ENCODE measurements at regions not wholly inside any gene's neighbourhood (a gene's known extent, or its start where the extent isn't known, plus 50 kb on each side); places are given as distances from the start of the nearest gene placed in this dataset.

DNA sequence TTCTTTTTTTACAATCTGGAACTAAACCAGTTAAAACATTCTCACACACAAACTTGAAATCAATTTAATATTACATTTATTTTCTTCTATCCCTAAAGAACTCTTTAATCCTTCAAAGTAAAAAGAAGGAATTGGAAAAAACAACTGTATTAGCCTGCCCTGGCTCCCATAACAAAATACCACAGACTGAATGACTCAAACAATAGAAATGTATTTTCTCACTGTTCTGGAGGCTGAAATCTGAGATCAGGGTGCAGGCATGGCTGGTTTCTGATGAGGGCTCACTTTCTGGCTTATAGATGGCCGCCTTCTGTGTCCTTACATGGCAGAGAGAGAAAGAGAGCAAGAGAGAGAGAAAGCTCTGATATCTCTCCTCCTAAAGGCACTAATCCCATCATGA, 149.4 kb downstream of the PDGFRA start:
- TF ChIP-seq, protein P1, sequence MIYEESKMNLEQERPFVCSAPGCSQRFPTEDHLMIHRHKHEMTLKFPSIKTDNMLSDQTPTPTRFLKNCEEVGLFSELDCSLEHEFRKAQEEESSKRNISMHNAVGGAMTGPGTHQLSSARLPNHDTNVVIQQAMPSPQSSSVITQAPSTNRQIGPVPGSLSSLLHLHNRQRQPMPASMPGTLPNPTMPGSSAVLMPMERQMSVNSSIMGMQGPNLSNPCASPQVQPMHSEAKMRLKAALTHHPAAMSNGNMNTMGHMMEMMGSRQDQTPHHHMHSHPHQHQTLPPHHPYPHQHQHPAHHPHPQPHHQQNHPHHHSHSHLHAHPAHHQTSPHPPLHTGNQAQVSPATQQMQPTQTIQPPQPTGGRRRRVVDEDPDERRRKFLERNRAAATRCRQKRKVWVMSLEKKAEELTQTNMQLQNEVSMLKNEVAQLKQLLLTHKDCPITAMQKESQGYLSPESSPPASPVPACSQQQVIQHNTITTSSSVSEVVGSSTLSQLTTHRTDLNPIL (CRISPR knock-in tag; IDR thresholded peaks at IDR 0.05; ENCODE audit: low read depth), result no peak
- TF ChIP-seq ZNF70 (CRISPR knock-in tag; IDR thresholded peaks at IDR 0.05), result no peak
- TF ChIP-seq, protein P2, sequence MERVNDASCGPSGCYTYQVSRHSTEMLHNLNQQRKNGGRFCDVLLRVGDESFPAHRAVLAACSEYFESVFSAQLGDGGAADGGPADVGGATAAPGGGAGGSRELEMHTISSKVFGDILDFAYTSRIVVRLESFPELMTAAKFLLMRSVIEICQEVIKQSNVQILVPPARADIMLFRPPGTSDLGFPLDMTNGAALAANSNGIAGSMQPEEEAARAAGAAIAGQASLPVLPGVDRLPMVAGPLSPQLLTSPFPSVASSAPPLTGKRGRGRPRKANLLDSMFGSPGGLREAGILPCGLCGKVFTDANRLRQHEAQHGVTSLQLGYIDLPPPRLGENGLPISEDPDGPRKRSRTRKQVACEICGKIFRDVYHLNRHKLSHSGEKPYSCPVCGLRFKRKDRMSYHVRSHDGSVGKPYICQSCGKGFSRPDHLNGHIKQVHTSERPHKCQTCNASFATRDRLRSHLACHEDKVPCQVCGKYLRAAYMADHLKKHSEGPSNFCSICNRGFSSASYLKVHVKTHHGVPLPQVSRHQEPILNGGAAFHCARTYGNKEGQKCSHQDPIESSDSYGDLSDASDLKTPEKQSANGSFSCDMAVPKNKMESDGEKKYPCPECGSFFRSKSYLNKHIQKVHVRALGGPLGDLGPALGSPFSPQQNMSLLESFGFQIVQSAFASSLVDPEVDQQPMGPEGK (CRISPR knock-in tag; IDR thresholded peaks at IDR 0.05; ENCODE audit: borderline replicate concordance), result no peak
- no peak for TF ChIP-seq ZNF565 (CRISPR knock-in tag; conservative IDR thresholded peaks at IDR 0.05; ENCODE audit: low read depth)
- no peak for TF ChIP-seq ARNTL (CRISPR knock-in tag; IDR thresholded peaks at IDR 0.05; ENCODE audit: borderline replicate concordance, low read depth)
- no peak for TF ChIP-seq ZFP30 (CRISPR knock-in tag; IDR thresholded peaks at IDR 0.05)
- no peak for TF ChIP-seq SNAI2 (CRISPR knock-in tag; IDR thresholded peaks at IDR 0.05)
- TF ChIP-seq ZC3H10 (CRISPR knock-in tag; IDR thresholded peaks at IDR 0.05), result no peak
- no peak for TF ChIP-seq ZFP3 (CRISPR knock-in tag; IDR thresholded peaks at IDR 0.05)
- no peak for TF ChIP-seq ISL1 (CRISPR knock-in tag; IDR thresholded peaks at IDR 0.05)
- no peak for TF ChIP-seq PPARA (CRISPR knock-in tag; IDR thresholded peaks at IDR 0.05; ENCODE audit: borderline replicate concordance)

Measured in SK-N-SH treated with all-trans-retinoic acid at 6 μM for 48 hours (cell line).